AG09309 (cell line): ENCODE measurements at regions not wholly inside any gene's neighbourhood (a gene's known extent, or its start where the extent isn't known, plus 50 kb on each side); places are given as distances from the start of the nearest gene placed in this dataset.
"Not testable (repeated sequence)": the region's sequence is repeated elsewhere in the genome, so short reads cannot be mapped to it uniquely, and the experiment has no call there.

Experiments
- DNase-seq: peaks from one replicate; pipeline ENCODE4 v3.0.0-alpha.2; 2010; ENCODE audit warnings: low read depth
- H3K4me3 ChIP-seq: 2 replicates; pipeline ENCODE4 v1.5.1; 2011; ENCODE audit warnings: mild to moderate bottlenecking, low read depth, low read length, moderate library complexity; ENCODE audit not compliant: control insufficient read depth
- TF ChIP-seq, protein P1 (sequence below): IDR thresholded peaks from 2 replicates; pipeline ENCODE4 v1.5.1; 2011; ENCODE audit warnings: mild to moderate bottlenecking, low read depth, low read length, inconsistent platforms; ENCODE audit not compliant: insufficient read depth, control insufficient read depth; ENCODE audit errors: missing control alignments

- H3K4me3 ChIP-seq, result no peak overlapping the region
- TF ChIP-seq, protein P1, sequence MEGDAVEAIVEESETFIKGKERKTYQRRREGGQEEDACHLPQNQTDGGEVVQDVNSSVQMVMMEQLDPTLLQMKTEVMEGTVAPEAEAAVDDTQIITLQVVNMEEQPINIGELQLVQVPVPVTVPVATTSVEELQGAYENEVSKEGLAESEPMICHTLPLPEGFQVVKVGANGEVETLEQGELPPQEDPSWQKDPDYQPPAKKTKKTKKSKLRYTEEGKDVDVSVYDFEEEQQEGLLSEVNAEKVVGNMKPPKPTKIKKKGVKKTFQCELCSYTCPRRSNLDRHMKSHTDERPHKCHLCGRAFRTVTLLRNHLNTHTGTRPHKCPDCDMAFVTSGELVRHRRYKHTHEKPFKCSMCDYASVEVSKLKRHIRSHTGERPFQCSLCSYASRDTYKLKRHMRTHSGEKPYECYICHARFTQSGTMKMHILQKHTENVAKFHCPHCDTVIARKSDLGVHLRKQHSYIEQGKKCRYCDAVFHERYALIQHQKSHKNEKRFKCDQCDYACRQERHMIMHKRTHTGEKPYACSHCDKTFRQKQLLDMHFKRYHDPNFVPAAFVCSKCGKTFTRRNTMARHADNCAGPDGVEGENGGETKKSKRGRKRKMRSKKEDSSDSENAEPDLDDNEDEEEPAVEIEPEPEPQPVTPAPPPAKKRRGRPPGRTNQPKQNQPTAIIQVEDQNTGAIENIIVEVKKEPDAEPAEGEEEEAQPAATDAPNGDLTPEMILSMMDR, result no peak
- no peak for DNase-seq
Observed at GRCh38 chr6:144630857-144631256, 345.7 kb downstream of the UTRN start.

- no peak for DNase-seq
- H3K4me3 ChIP-seq, result no peak overlapping the region
- TF ChIP-seq, protein P1, result no peak
Observed at GRCh38 chr6:144632266-144632665, 347.1 kb downstream of the UTRN start.

- no peak overlapping the region for H3K4me3 ChIP-seq
- TF ChIP-seq, protein P1, result no peak
- DNase-seq, result no peak
Observed at GRCh38 chr6:144633886-144634285, 348.8 kb downstream of the UTRN start.

GRCh38 chr6:144634371-144634770 is 349.2 kb downstream of the UTRN start:
- no peak overlapping the region for H3K4me3 ChIP-seq
- no peak for DNase-seq
- TF ChIP-seq, protein P1, result no peak

DNA sequence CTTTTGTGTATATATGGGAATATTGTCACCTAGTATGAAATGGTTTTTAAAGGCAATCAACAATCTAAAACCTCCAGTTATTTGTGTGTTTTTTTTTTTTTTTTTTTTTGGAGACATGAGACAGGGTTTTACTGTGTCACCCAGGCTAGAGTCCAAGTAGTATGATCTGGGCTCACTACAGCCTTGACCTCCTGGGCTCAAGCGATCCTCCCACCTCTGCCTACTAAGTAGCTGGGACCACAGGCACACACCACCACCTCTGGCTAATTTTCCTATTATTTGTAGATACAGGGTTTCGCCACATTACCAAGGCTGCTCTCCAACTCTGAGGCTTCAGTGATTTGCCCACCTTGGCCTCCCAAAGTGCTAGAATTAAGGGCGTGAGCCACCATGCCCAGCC is 349.9 kb downstream of the UTRN start:
- H3K4me3 ChIP-seq, result no peak overlapping the region
- DNase-seq, result no peak
- TF ChIP-seq, protein P1, result no peak

DNA sequence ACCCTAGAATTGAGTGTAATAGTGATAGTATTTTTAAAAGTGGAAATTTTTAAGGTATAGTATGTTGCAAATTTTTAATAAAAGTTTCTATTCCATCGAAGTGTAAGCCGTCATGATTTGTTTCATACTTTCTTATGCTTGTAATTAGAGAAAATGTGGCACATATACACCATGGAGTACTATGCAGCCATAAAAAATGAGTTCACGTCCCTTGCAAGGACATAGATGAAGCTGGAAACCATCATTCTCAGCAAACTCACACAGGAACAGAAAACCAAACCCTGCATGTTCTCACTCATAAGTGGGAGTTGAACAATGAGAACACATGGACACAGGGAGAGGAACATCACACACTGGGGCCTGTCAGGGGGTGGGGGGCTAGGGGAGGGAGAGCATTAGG is 350.9 kb downstream of the UTRN start:
- not testable (repeated sequence) for H3K4me3 ChIP-seq, DNase-seq

GRCh38 chr6:144637541-144637940 is 352.4 kb downstream of the UTRN start:
- DNase-seq, result no peak
- H3K4me3 ChIP-seq, result no peak overlapping the region
- TF ChIP-seq, protein P1, result no peak
